ENCODE measurements at regions not wholly inside any gene's neighbourhood (a gene's known extent, or its start where the extent isn't known, plus 50 kb on each side); places are given as distances from the start of the nearest gene placed in this dataset.

GRCh38 chr7:42479816-42480633 is 243.0 kb upstream of the GLI3 start:
- Histone ChIP-seq H3K9me3 (no peaks in the 10 kb centered on the region), H3K36me3 (ENCODE audit: low read depth, missing control alignments) (no peaks in the 10 kb centered on the region), H3K27ac (no peak overlapping the region), H3K4me3 (no peak overlapping the region), H3K4me1 (no peaks in the 10 kb centered on the region), H3K27me3 (no peaks in the 10 kb centered on the region)
- TF ChIP-seq POLR2A (IDR thresholded peaks at IDR 0.05), result no peak
- no peak for TF ChIP-seq CTCF (IDR thresholded peaks at IDR 0.05)
- 59 to 63% methylated on average over 9 of the region's 9 CpGs for WGBS, 2 donors
- no peak for DNase-seq
- intact Hi-C loops (cut with DNase I; ENCODE audit: low total_unique reads), result no loop called here

GRCh38 chr7:42479452-42479815 is 242.4 kb upstream of the GLI3 start:
- 40 to 46% methylated on average over 3 of the region's 3 CpGs for WGBS, 2 donors

GRCh38 chr7:42478717-42479116 is 241.7 kb upstream of the GLI3 start:
- WGBS, 2 donors, result 71 to 80% methylated on average over 6 of the region's 6 CpGs
- Histone ChIP-seq H3K36me3 (ENCODE audit: low read depth, missing control alignments) (no peaks in the 10 kb centered on the region), H3K27ac (no peak overlapping the region), H3K27me3 (no peaks in the 10 kb centered on the region), H3K4me3 (no peak overlapping the region), H3K4me1 (no peaks in the 10 kb centered on the region), H3K9me3 (no peaks in the 10 kb centered on the region)
- TF ChIP-seq POLR2A (IDR thresholded peaks at IDR 0.05) (no peak), CTCF (IDR thresholded peaks at IDR 0.05) (no peak)
- intact Hi-C loops (cut with DNase I; ENCODE audit: low total_unique reads), result no loop called here
- no peak for DNase-seq

More at GRCh38 chr7:42479452-42479815, 242.4 kb upstream of the GLI3 start:
- Histone ChIP-seq H3K27ac (no peak overlapping the region), H3K36me3 (ENCODE audit: low read depth, missing control alignments) (no peaks in the 10 kb centered on the region), H3K27me3 (no peaks in the 10 kb centered on the region), H3K4me3 (no peak overlapping the region), H3K9me3 (no peaks in the 10 kb centered on the region), H3K4me1 (no peaks in the 10 kb centered on the region)
- intact Hi-C loops (cut with DNase I; ENCODE audit: low total_unique reads), result no loop called here
- TF ChIP-seq POLR2A (IDR thresholded peaks at IDR 0.05), result no peak
- no peak for TF ChIP-seq CTCF (IDR thresholded peaks at IDR 0.05)
- no peak for DNase-seq

GRCh38 chr7:42476255-42476654 is 239.2 kb upstream of the GLI3 start:
- Histone ChIP-seq H3K36me3 (ENCODE audit: low read depth, missing control alignments) (no peaks in the 10 kb centered on the region), H3K9me3 (no peaks in the 10 kb centered on the region), H3K27ac (no peak overlapping the region), H3K4me1 (no peaks in the 10 kb centered on the region), H3K4me3 (no peak overlapping the region), H3K27me3 (no peaks in the 10 kb centered on the region)
- TF ChIP-seq CTCF (IDR thresholded peaks at IDR 0.05), result no peak
- TF ChIP-seq POLR2A (IDR thresholded peaks at IDR 0.05), result no peak
- intact Hi-C loops (cut with DNase I; ENCODE audit: low total_unique reads), result no loop called here
- 95 to 100% methylated on average over 2 of the region's 2 CpGs for WGBS, 2 donors
- DNase-seq, result no peak

- Histone ChIP-seq H3K4me1 (no peaks in the 10 kb centered on the region), H3K27me3 (no peaks in the 10 kb centered on the region), H3K9me3 (no peaks in the 10 kb centered on the region), H3K27ac (no peak overlapping the region), H3K36me3 (ENCODE audit: low read depth, missing control alignments) (no peaks in the 10 kb centered on the region), H3K4me3 (no peak overlapping the region)
- DNase-seq, result no peak
- intact Hi-C loops (cut with DNase I; ENCODE audit: low total_unique reads), result no loop called here
- WGBS, 2 donors, result 85 to 96% methylated on average over 5 of the region's 5 CpGs
- TF ChIP-seq CTCF (IDR thresholded peaks at IDR 0.05) (no peak), POLR2A (IDR thresholded peaks at IDR 0.05) (no peak)
Measured at GRCh38 chr7:42475082-42475481, 238.1 kb upstream of the GLI3 start.
